Endothelial cell (in vitro differentiated cells): ENCODE measurements at regions not wholly inside any gene's neighbourhood (a gene's known extent, or its start where the extent isn't known, plus 50 kb on each side); places are given as distances from the start of the nearest gene placed in this dataset.
"Not testable (repeated sequence)": the region's sequence is repeated elsewhere in the genome, so short reads cannot be mapped to it uniquely, and the experiment has no call there.

Experiments
- DNase-seq: peaks from one replicate; pipeline ENCODE4 v3.0.0; 2021; ENCODE audit warnings: low spot score
- H3K27ac Mint-ChIP-seq: one replicate; pipeline ENCODE4 v1.8.0; 2021; ENCODE audit warnings: mixed read lengths, inconsistent platforms; ENCODE audit not compliant: unreplicated experiment
- H3K27me3 Mint-ChIP-seq: one replicate; pipeline ENCODE4 v1.8.0; 2021; ENCODE audit warnings: mild to moderate bottlenecking, moderate library complexity, mixed read lengths, inconsistent platforms; ENCODE audit not compliant: unreplicated experiment
- H3K36me3 Mint-ChIP-seq: one replicate; pipeline ENCODE4 v1.8.0; 2021; ENCODE audit warnings: mild to moderate bottlenecking, low read depth, mixed read lengths, inconsistent platforms; ENCODE audit not compliant: unreplicated experiment
- H3K4me1 Mint-ChIP-seq: one replicate; pipeline ENCODE4 v1.8.0; 2021; ENCODE audit warnings: mild to moderate bottlenecking, mixed read lengths, inconsistent platforms; ENCODE audit not compliant: unreplicated experiment
- H3K4me3 Mint-ChIP-seq: one replicate; pipeline ENCODE4 v1.8.0; 2021; ENCODE audit warnings: mild to moderate bottlenecking, mixed read lengths, inconsistent platforms; ENCODE audit not compliant: unreplicated experiment
- H3K9me3 Mint-ChIP-seq: one replicate; pipeline ENCODE4 v1.8.0; 2021; ENCODE audit warnings: mixed read lengths, inconsistent platforms; ENCODE audit not compliant: unreplicated experiment
- TF ChIP-seq, protein P1 (sequence below): fragments of 200-600 bp; sonication (generic); IDR thresholded peaks from one replicate; pipeline ENCODE4 v1.5.0; 2021; ENCODE audit warnings: antibody characterized with exemption; ENCODE audit not compliant: unreplicated experiment

DNA sequence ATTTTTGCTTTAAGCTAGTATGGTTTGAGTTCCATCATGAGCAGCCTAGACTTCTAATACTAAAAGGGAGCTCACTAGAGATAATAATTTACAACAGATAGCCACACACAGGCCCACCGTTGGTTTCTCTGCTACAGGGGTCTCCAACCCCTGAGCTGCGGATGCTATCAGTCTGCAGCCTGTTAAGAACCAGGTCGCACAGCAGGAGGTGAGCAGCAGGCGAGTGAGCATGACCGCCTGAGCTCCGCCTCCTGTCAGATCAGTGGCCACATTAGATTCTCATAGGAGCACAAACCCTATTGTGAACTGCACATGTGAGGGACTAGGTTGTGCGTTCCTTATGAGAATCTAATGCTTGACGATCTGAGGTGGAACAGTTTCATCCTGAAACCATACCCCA is 150.6 kb downstream of the HRH4 start:
- no peak overlapping the region for H3K4me3 Mint-ChIP-seq
- peaks cover 6% of the 10 kb centered on the region for H3K4me1 Mint-ChIP-seq
- TF ChIP-seq, protein P1, sequence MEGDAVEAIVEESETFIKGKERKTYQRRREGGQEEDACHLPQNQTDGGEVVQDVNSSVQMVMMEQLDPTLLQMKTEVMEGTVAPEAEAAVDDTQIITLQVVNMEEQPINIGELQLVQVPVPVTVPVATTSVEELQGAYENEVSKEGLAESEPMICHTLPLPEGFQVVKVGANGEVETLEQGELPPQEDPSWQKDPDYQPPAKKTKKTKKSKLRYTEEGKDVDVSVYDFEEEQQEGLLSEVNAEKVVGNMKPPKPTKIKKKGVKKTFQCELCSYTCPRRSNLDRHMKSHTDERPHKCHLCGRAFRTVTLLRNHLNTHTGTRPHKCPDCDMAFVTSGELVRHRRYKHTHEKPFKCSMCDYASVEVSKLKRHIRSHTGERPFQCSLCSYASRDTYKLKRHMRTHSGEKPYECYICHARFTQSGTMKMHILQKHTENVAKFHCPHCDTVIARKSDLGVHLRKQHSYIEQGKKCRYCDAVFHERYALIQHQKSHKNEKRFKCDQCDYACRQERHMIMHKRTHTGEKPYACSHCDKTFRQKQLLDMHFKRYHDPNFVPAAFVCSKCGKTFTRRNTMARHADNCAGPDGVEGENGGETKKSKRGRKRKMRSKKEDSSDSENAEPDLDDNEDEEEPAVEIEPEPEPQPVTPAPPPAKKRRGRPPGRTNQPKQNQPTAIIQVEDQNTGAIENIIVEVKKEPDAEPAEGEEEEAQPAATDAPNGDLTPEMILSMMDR = no peak
- H3K9me3 Mint-ChIP-seq = no peaks in the 10 kb centered on the region
- H3K27me3 Mint-ChIP-seq = no peaks in the 10 kb centered on the region
- no peak overlapping the region for H3K27ac Mint-ChIP-seq
- no peak for DNase-seq
- no peaks in the 10 kb centered on the region for H3K36me3 Mint-ChIP-seq

DNA sequence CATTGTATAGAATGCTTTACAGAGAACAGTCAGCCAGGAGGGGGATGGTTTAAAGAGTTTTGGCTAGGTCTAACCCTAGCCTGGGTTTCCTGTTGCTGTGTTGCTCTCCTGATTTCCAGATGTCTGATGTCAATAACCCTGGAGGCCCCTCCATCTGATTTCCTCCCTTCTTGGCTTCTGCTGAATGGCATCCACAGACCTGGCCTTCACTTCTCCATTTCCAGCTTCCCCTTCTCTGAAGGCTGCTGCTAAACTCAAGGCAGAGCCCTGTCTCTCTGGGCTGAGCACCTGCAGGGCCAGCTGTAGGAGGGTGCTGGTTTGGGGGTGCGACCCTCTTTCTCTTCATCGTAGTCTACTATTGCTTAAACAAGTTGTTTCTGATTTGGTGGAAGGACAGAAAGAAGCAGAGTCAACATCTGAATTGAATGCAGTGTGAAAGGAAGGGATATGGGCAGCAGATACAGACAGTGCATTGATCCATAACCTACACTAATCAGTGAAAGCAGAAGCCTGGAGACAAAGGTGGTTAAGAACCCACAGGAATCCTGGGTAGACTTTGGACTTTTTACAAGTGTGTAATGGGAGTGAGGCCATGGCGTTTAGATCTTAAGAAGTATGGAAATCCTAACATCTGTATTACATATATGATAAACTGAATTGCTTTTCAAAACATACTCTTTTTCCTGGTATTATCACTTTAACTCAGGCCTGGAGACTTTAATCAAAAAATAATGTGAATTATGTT is 153.6 kb downstream of the HRH4 start:
- Mint-ChIP-seq H3K27me3 (no peaks in the 10 kb centered on the region), H3K4me3 (no peak overlapping the region), H3K27ac (no peak overlapping the region), H3K36me3 (no peaks in the 10 kb centered on the region), H3K4me1 (peaks cover 6% of the 10 kb centered on the region), H3K9me3 (no peaks in the 10 kb centered on the region)
- TF ChIP-seq, protein P1 = no peak
- no peak for DNase-seq

DNA sequence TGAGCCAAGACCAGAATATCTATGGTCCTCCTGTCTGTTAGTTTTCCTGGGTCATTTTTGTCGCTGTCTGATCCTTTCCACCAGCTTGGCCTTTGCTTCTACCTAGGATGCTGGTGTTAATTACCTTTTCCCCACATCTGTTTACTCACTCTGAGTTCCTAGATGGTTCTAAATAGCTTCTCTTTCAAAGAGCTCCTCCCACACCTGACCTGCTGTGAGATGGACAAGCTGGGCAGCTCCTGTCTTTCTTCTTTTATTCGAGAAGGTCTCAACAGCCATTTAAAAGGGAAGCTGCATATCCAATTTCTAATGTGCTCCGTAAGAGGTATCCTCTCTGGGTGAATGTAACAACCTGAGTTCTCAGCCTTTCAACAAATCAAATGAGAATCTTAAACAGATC is 156.2 kb downstream of the HRH4 start:
- DNase-seq = no peak
- H3K4me1 Mint-ChIP-seq = peaks cover 6% of the 10 kb centered on the region
- no peak overlapping the region for H3K27ac Mint-ChIP-seq
- TF ChIP-seq, protein P1 = no peak
- H3K27me3 Mint-ChIP-seq = no peaks in the 10 kb centered on the region
- no peaks in the 10 kb centered on the region for H3K9me3 Mint-ChIP-seq
- H3K36me3 Mint-ChIP-seq = no peaks in the 10 kb centered on the region
- no peak overlapping the region for H3K4me3 Mint-ChIP-seq

DNA sequence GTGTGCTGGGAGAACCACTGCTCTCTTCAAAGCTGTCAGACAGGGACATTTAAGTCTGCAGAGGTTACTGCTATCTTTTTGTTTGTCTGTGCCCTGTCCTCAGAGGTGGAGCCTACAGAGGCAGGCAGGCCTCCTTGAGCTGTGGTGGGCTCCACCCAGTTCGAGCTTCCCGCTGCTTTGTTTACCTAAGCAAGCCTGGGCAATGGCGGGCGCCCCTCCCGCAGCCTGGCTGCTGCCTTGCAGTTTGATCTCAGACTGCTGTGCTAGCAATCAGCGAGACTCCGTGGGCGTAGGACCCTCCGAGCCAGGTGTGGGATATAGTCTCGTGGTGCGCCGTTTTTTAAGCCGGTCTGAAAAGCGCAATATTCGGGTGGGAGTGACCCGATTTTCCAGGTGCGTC is 164.0 kb downstream of the HRH4 start:
- not testable (repeated sequence) for H3K4me1 Mint-ChIP-seq, H3K9me3 Mint-ChIP-seq, H3K4me3 Mint-ChIP-seq, H3K27me3 Mint-ChIP-seq, DNase-seq, H3K36me3 Mint-ChIP-seq, H3K27ac Mint-ChIP-seq

DNA sequence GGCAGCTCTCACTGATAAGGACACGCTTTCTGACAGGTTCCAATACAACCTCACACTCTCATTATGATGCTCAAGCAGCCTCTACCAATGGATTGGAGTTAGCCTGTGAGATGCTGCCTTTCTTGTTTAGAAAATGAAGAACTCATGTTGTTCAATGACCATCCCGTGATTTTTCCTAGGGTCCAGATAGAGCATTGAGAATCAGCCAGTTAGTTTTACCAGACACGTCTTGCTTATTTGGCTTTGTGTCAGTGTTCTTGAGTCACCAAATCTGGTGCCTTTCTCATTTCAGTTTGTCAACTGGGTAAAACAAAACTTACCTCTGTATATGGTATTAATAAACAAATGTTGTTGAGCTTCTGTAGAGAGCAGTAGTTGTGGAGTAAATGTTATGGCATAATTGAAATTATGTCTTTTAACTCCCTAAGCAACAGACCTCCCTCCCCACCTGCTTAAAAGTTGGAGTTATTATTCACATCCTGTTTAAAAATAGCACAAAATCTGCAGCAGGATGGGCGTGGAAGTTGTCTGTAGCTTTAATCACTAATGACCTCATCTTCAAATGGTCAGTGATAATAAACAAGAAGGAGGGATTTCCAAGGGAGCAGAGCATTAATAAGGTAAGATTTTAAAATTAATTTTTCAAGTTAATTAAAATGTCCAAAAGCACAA is 167.3 kb downstream of the HRH4 start:
- Mint-ChIP-seq H3K9me3 (no peaks in the 10 kb centered on the region), H3K36me3 (no peaks in the 10 kb centered on the region), H3K4me1 (peaks cover 3% of the 10 kb centered on the region), H3K27me3 (no peaks in the 10 kb centered on the region), H3K4me3 (no peak overlapping the region), H3K27ac (no peak overlapping the region)
- TF ChIP-seq, protein P1 = no peak
- no peak for DNase-seq
